ENCODE measurements at regions not wholly inside any gene's neighbourhood (a gene's known extent, or its start where the extent isn't known, plus 50 kb on each side); places are given as distances from the start of the nearest gene placed in this dataset.
A peak's percentile ranks its signal among the peaks of the same experiment; 100 is the strongest.

GRCh38 chr9:3689555-3689954 is 163.8 kb upstream of the RFX3 start:
- Histone ChIP-seq H3K9me3 (ENCODE audit: control insufficient read depth, low read length) (no peaks in the 10 kb centered on the region), H3K9ac (ENCODE audit: low read length) (no peak overlapping the region), H3K4me3 (ENCODE audit: low read length) (no peak overlapping the region), H3K36me3 (ENCODE audit: control insufficient read depth, insufficient read depth, low read length, severe bottlenecking) (no peaks in the 10 kb centered on the region), H3K4me1 (ENCODE audit: control insufficient read depth, insufficient read depth, low read length) (no peaks in the 10 kb centered on the region), H3K27me3 (replicated peaks; ENCODE audit: control insufficient read depth, insufficient read depth, low read length) (no peaks in the 10 kb centered on the region)
- no peak for DNase-seq (ENCODE audit: low read depth)

GRCh38 chr9:3687145-3687544 is 161.3 kb upstream of the RFX3 start:
- Histone ChIP-seq H3K27me3 (replicated peaks; ENCODE audit: control insufficient read depth, insufficient read depth, low read length) (no peaks in the 10 kb centered on the region), H3K4me3 (ENCODE audit: low read length) (no peak overlapping the region), H3K9ac (ENCODE audit: low read length) (no peak overlapping the region), H3K9me3 (ENCODE audit: control insufficient read depth, low read length) (no peaks in the 10 kb centered on the region), H3K36me3 (ENCODE audit: control insufficient read depth, insufficient read depth, low read length, severe bottlenecking) (no peaks in the 10 kb centered on the region), H3K4me1 (ENCODE audit: control insufficient read depth, insufficient read depth, low read length) (no peaks in the 10 kb centered on the region)
- no peak for DNase-seq (ENCODE audit: low read depth)

- no peaks in the 10 kb centered on the region for H3K36me3 ChIP-seq (ENCODE audit: control insufficient read depth, insufficient read depth, low read length, severe bottlenecking)
- no peak overlapping the region for H3K9ac ChIP-seq (ENCODE audit: low read length)
- peaks cover 7% of the 10 kb centered on the region for H3K4me1 ChIP-seq (ENCODE audit: control insufficient read depth, insufficient read depth, low read length)
- DNase-seq (ENCODE audit: low read depth), result peak; percentile 18
- H3K4me3 ChIP-seq (ENCODE audit: low read length), result no peak overlapping the region
- H3K9me3 ChIP-seq (ENCODE audit: control insufficient read depth, low read length), result no peaks in the 10 kb centered on the region
- no peaks in the 10 kb centered on the region for H3K27me3 ChIP-seq (replicated peaks; ENCODE audit: control insufficient read depth, insufficient read depth, low read length)
These were observed 156.4 kb upstream of the RFX3 start for GRCh38 chr9:3682186-3682585.

- Histone ChIP-seq H3K4me3 (ENCODE audit: low read length) (no peak overlapping the region), H3K4me1 (ENCODE audit: control insufficient read depth, insufficient read depth, low read length) (peaks cover 18% of the 10 kb centered on the region), H3K27me3 (replicated peaks; ENCODE audit: control insufficient read depth, insufficient read depth, low read length) (no peaks in the 10 kb centered on the region), H3K9me3 (ENCODE audit: control insufficient read depth, low read length) (no peaks in the 10 kb centered on the region), H3K9ac (ENCODE audit: low read length) (no peak overlapping the region), H3K36me3 (ENCODE audit: control insufficient read depth, insufficient read depth, low read length, severe bottlenecking) (no peaks in the 10 kb centered on the region)
- no peak for DNase-seq (ENCODE audit: low read depth)
These were observed 151.7 kb upstream of the RFX3 start for GRCh38 chr9:3677541-3677940.

- Histone ChIP-seq H3K36me3 (ENCODE audit: control insufficient read depth, insufficient read depth, low read length, severe bottlenecking) (no peaks in the 10 kb centered on the region), H3K27me3 (replicated peaks; ENCODE audit: control insufficient read depth, insufficient read depth, low read length) (no peaks in the 10 kb centered on the region), H3K4me3 (ENCODE audit: low read length) (no peak overlapping the region), H3K4me1 (ENCODE audit: control insufficient read depth, insufficient read depth, low read length) (peaks cover 18% of the 10 kb centered on the region), H3K9me3 (ENCODE audit: control insufficient read depth, low read length) (no peaks in the 10 kb centered on the region), H3K9ac (ENCODE audit: low read length) (no peak overlapping the region)
- no peak for DNase-seq (ENCODE audit: low read depth)
These were observed 151.0 kb upstream of the RFX3 start for GRCh38 chr9:3676766-3677165.

GRCh38 chr9:3675946-3676345 is 150.1 kb upstream of the RFX3 start:
- no peaks in the 10 kb centered on the region for H3K36me3 ChIP-seq (ENCODE audit: control insufficient read depth, insufficient read depth, low read length, severe bottlenecking)
- H3K9ac ChIP-seq (ENCODE audit: low read length), result no peak overlapping the region
- H3K9me3 ChIP-seq (ENCODE audit: control insufficient read depth, low read length), result no peaks in the 10 kb centered on the region
- H3K4me3 ChIP-seq (ENCODE audit: low read length), result no peak overlapping the region
- peak; percentile 33 for DNase-seq (ENCODE audit: low read depth)
- peaks cover 18% of the 10 kb centered on the region for H3K4me1 ChIP-seq (ENCODE audit: control insufficient read depth, insufficient read depth, low read length)
- H3K27me3 ChIP-seq (replicated peaks; ENCODE audit: control insufficient read depth, insufficient read depth, low read length), result no peaks in the 10 kb centered on the region

- H3K4me3 ChIP-seq (ENCODE audit: low read length), result no peak overlapping the region
- H3K4me1 ChIP-seq (ENCODE audit: control insufficient read depth, insufficient read depth, low read length), result peaks cover 18% of the 10 kb centered on the region
- no peak for DNase-seq (ENCODE audit: low read depth)
- no peaks in the 10 kb centered on the region for H3K27me3 ChIP-seq (replicated peaks; ENCODE audit: control insufficient read depth, insufficient read depth, low read length)
- no peak overlapping the region for H3K9ac ChIP-seq (ENCODE audit: low read length)
- no peaks in the 10 kb centered on the region for H3K36me3 ChIP-seq (ENCODE audit: control insufficient read depth, insufficient read depth, low read length, severe bottlenecking)
- H3K9me3 ChIP-seq (ENCODE audit: control insufficient read depth, low read length), result no peaks in the 10 kb centered on the region
These were observed 148.8 kb upstream of the RFX3 start for GRCh38 chr9:3674561-3674960.

- Histone ChIP-seq H3K9me3 (ENCODE audit: control insufficient read depth, low read length) (no peaks in the 10 kb centered on the region), H3K4me3 (ENCODE audit: low read length) (no peak overlapping the region), H3K4me1 (ENCODE audit: control insufficient read depth, insufficient read depth, low read length) (peaks cover 13% of the 10 kb centered on the region), H3K27me3 (replicated peaks; ENCODE audit: control insufficient read depth, insufficient read depth, low read length) (no peaks in the 10 kb centered on the region), H3K36me3 (ENCODE audit: control insufficient read depth, insufficient read depth, low read length, severe bottlenecking) (no peaks in the 10 kb centered on the region), H3K9ac (ENCODE audit: low read length) (no peak overlapping the region)
- DNase-seq (ENCODE audit: low read depth), result no peak
These were observed 146.6 kb upstream of the RFX3 start for GRCh38 chr9:3672399-3672798.

GRCh38 chr9:3664044-3664443 is 138.2 kb upstream of the RFX3 start:
- Histone ChIP-seq H3K36me3 (ENCODE audit: control insufficient read depth, insufficient read depth, low read length, severe bottlenecking) (no peaks in the 10 kb centered on the region), H3K9me3 (ENCODE audit: control insufficient read depth, low read length) (no peaks in the 10 kb centered on the region), H3K27me3 (replicated peaks; ENCODE audit: control insufficient read depth, insufficient read depth, low read length) (no peaks in the 10 kb centered on the region), H3K4me1 (ENCODE audit: control insufficient read depth, insufficient read depth, low read length) (peaks cover 11% of the 10 kb centered on the region), H3K9ac (ENCODE audit: low read length) (no peak overlapping the region), H3K4me3 (ENCODE audit: low read length) (no peak overlapping the region)
- peak; percentile 57 for DNase-seq (ENCODE audit: low read depth)

- Histone ChIP-seq H3K4me3 (ENCODE audit: low read length) (no peak overlapping the region), H3K36me3 (ENCODE audit: control insufficient read depth, insufficient read depth, low read length, severe bottlenecking) (no peaks in the 10 kb centered on the region), H3K9ac (ENCODE audit: low read length) (no peak overlapping the region), H3K9me3 (ENCODE audit: control insufficient read depth, low read length) (no peaks in the 10 kb centered on the region), H3K4me1 (ENCODE audit: control insufficient read depth, insufficient read depth, low read length) (peaks cover 11% of the 10 kb centered on the region), H3K27me3 (replicated peaks; ENCODE audit: control insufficient read depth, insufficient read depth, low read length) (no peaks in the 10 kb centered on the region)
- no peak for DNase-seq (ENCODE audit: low read depth)
These were observed 136.9 kb upstream of the RFX3 start for GRCh38 chr9:3662671-3663070.

- no peaks in the 10 kb centered on the region for H3K27me3 ChIP-seq (replicated peaks; ENCODE audit: control insufficient read depth, insufficient read depth, low read length)
- H3K9ac ChIP-seq (ENCODE audit: low read length), result no peak overlapping the region
- H3K4me1 ChIP-seq (ENCODE audit: control insufficient read depth, insufficient read depth, low read length), result peaks cover 7% of the 10 kb centered on the region
- no peaks in the 10 kb centered on the region for H3K9me3 ChIP-seq (ENCODE audit: control insufficient read depth, low read length)
- no peak overlapping the region for H3K4me3 ChIP-seq (ENCODE audit: low read length)
- H3K36me3 ChIP-seq (ENCODE audit: control insufficient read depth, insufficient read depth, low read length, severe bottlenecking), result no peaks in the 10 kb centered on the region
- peak; percentile 27 for DNase-seq (ENCODE audit: low read depth)
These were observed 135.1 kb upstream of the RFX3 start for GRCh38 chr9:3660936-3661335.

GRCh38 chr9:3659647-3660046 is 133.8 kb upstream of the RFX3 start:
- no peak overlapping the region for H3K4me3 ChIP-seq (ENCODE audit: low read length)
- no peak for DNase-seq (ENCODE audit: low read depth)
- H3K9ac ChIP-seq (ENCODE audit: low read length), result no peak overlapping the region
- peaks cover 7% of the 10 kb centered on the region for H3K4me1 ChIP-seq (ENCODE audit: control insufficient read depth, insufficient read depth, low read length)
- H3K36me3 ChIP-seq (ENCODE audit: control insufficient read depth, insufficient read depth, low read length, severe bottlenecking), result no peaks in the 10 kb centered on the region
- H3K9me3 ChIP-seq (ENCODE audit: control insufficient read depth, low read length), result no peaks in the 10 kb centered on the region
- no peaks in the 10 kb centered on the region for H3K27me3 ChIP-seq (replicated peaks; ENCODE audit: control insufficient read depth, insufficient read depth, low read length)
